ENCODE measurements at regions not wholly inside any gene's neighbourhood (a gene's known extent, or its start where the extent isn't known, plus 50 kb on each side); places are given as distances from the start of the nearest gene placed in this dataset.

- Histone ChIP-seq H4K20me1 (ENCODE audit: insufficient read depth) (no peaks in the 10 kb centered on the region), H3K4me1 (ENCODE audit: low read depth, poor library complexity, severe bottlenecking) (no peaks in the 10 kb centered on the region), H3K4me2 (no peak overlapping the region), H2AFZ (ENCODE audit: low read depth) (no peak overlapping the region), H3K27ac (no peak overlapping the region), H3K36me3 (ENCODE audit: insufficient read depth) (no peaks in the 10 kb centered on the region), H3K79me2 (ENCODE audit: insufficient read depth, low read depth) (no peaks in the 10 kb centered on the region), H3K4me3 (IDR thresholded peaks at IDR 0.05; ENCODE audit: insufficient read depth, low read depth, low read length) (no peak overlapping the region), H3K27me3 (ENCODE audit: insufficient read depth, low read depth) (no peaks in the 10 kb centered on the region), H3K9ac (no peak overlapping the region)
- TF ChIP-seq CTCF (conservative IDR thresholded peaks at IDR 0.05; ENCODE audit: low read depth, low read length), result no peak
Observed at GRCh38 chr5:32848681-32849080, 137.6 kb downstream of the NPR3 start.

- H3K9ac ChIP-seq, result no peak overlapping the region
- no peak overlapping the region for H2AFZ ChIP-seq (ENCODE audit: low read depth)
- no peak overlapping the region for H3K27ac ChIP-seq
- H3K36me3 ChIP-seq (ENCODE audit: insufficient read depth), result no peaks in the 10 kb centered on the region
- H3K4me3 ChIP-seq (IDR thresholded peaks at IDR 0.05; ENCODE audit: insufficient read depth, low read depth, low read length), result no peak overlapping the region
- no peaks in the 10 kb centered on the region for H4K20me1 ChIP-seq (ENCODE audit: insufficient read depth)
- H3K27me3 ChIP-seq (ENCODE audit: insufficient read depth, low read depth), result no peaks in the 10 kb centered on the region
- H3K79me2 ChIP-seq (ENCODE audit: insufficient read depth, low read depth), result no peaks in the 10 kb centered on the region
- no peak overlapping the region for H3K4me2 ChIP-seq
- peaks cover 13% of the 10 kb centered on the region for H3K4me1 ChIP-seq (ENCODE audit: low read depth, poor library complexity, severe bottlenecking)
- TF ChIP-seq CTCF (conservative IDR thresholded peaks at IDR 0.05; ENCODE audit: low read depth, low read length), result no peak
Observed at GRCh38 chr5:32850817-32851496, 139.8 kb downstream of the NPR3 start.

GRCh38 chr5:32851559-32852173 is 140.5 kb downstream of the NPR3 start:
- Histone ChIP-seq H3K4me1 (ENCODE audit: low read depth, poor library complexity, severe bottlenecking) (peaks cover 13% of the 10 kb centered on the region), H3K27me3 (ENCODE audit: insufficient read depth, low read depth) (no peaks in the 10 kb centered on the region), H2AFZ (ENCODE audit: low read depth) (no peak overlapping the region), H3K36me3 (ENCODE audit: insufficient read depth) (no peaks in the 10 kb centered on the region), H4K20me1 (ENCODE audit: insufficient read depth) (no peaks in the 10 kb centered on the region), H3K79me2 (ENCODE audit: insufficient read depth, low read depth) (no peaks in the 10 kb centered on the region), H3K9ac (no peak overlapping the region), H3K4me3 (IDR thresholded peaks at IDR 0.05; ENCODE audit: insufficient read depth, low read depth, low read length) (no peak overlapping the region), H3K4me2 (no peak overlapping the region), H3K27ac (no peak overlapping the region)
- no peak for TF ChIP-seq CTCF (conservative IDR thresholded peaks at IDR 0.05; ENCODE audit: low read depth, low read length)

- no peak for TF ChIP-seq CTCF (conservative IDR thresholded peaks at IDR 0.05; ENCODE audit: low read depth, low read length)
- Histone ChIP-seq H3K4me1 (ENCODE audit: low read depth, poor library complexity, severe bottlenecking) (peaks cover 13% of the 10 kb centered on the region), H3K36me3 (ENCODE audit: insufficient read depth) (no peaks in the 10 kb centered on the region), H3K27me3 (ENCODE audit: insufficient read depth, low read depth) (no peaks in the 10 kb centered on the region), H2AFZ (ENCODE audit: low read depth) (no peak overlapping the region), H3K27ac (no peak overlapping the region), H3K9ac (no peak overlapping the region), H3K79me2 (ENCODE audit: insufficient read depth, low read depth) (no peaks in the 10 kb centered on the region), H3K4me2 (no peak overlapping the region), H4K20me1 (ENCODE audit: insufficient read depth) (no peaks in the 10 kb centered on the region), H3K4me3 (IDR thresholded peaks at IDR 0.05; ENCODE audit: insufficient read depth, low read depth, low read length) (no peak overlapping the region)
Observed at GRCh38 chr5:32852535-32852934, 141.4 kb downstream of the NPR3 start.

Data from KMS-11 (cell line).